Smooth muscle cell (in vitro differentiated cells): ENCODE measurements at regions not wholly inside any gene's neighbourhood (a gene's known extent, or its start where the extent isn't known, plus 50 kb on each side); places are given as distances from the start of the nearest gene placed in this dataset.

Experiments used
- DNase-seq: peaks from one replicate; lab custom pipeline; 2025; ENCODE audit not compliant: unreplicated experiment; lab: John Stamatoyannopoulos, UW
- H2AFZ ChIP-seq: fragments of 200-600 bp; sonication (generic); 2 replicates; pipeline ENCODE4 v1.6.0; 2016; ENCODE audit warnings: antibody characterized with exemption, low read depth, mild to moderate bottlenecking
- H3F3A ChIP-seq: fragments of 200-600 bp; sonication (generic); 2 replicates; pipeline ENCODE4 v1.6.0; 2017; ENCODE audit warnings: antibody characterized with exemption, low read depth
- H3K27ac ChIP-seq: fragments of 200-600 bp; sonication (generic); 2 replicates; pipeline ENCODE4 v1.5.1; 2016; ENCODE audit warnings: low read depth, mild to moderate bottlenecking
- H3K27me3 ChIP-seq: fragments of 200-600 bp; sonication (generic); 2 replicates; pipeline ENCODE4 v1.6.1; 2016; ENCODE audit warnings: low read depth, mild to moderate bottlenecking
- H3K36me3 ChIP-seq: fragments of 200-600 bp; sonication (generic); 2 replicates; pipeline ENCODE4 v1.5.1; 2016; ENCODE audit warnings: low read depth
- H3K4me1 ChIP-seq: fragments of 200-600 bp; sonication (generic); 2 replicates; pipeline ENCODE4 v1.5.1; 2016; ENCODE audit warnings: low read depth
- H3K4me2 ChIP-seq: fragments of 200-600 bp; sonication (generic); 2 replicates; pipeline ENCODE4 v1.6.0; 2016; ENCODE audit warnings: mild to moderate bottlenecking
- H3K4me3 ChIP-seq: fragments of 200-600 bp; sonication (generic); 2 replicates; pipeline ENCODE4 v1.5.1; 2016; ENCODE audit warnings: mild to moderate bottlenecking
- H3K79me2 ChIP-seq: fragments of 200-600 bp; sonication (generic); 2 replicates; pipeline ENCODE4 v1.6.0; 2016; ENCODE audit warnings: low read depth, mild to moderate bottlenecking
- H3K9ac ChIP-seq: fragments of 200-600 bp; sonication (generic); 2 replicates; pipeline ENCODE4 v1.6.0; 2016; ENCODE audit warnings: low read depth
- H3K9me3 ChIP-seq: fragments of 200-600 bp; sonication (generic); replicated peaks from 2 replicates; pipeline ENCODE4 v1.5.1; 2016; ENCODE audit warnings: low read depth
- H4K20me1 ChIP-seq: fragments of 200-600 bp; sonication (generic); 2 replicates; pipeline ENCODE4 v1.6.0; 2016; ENCODE audit warnings: low read depth
- CTCF ChIP-seq: fragments of 200-600 bp; sonication (generic); IDR thresholded peaks from 2 replicates; pipeline ENCODE4 v1.5.1; 2017; ENCODE audit warnings: borderline replicate concordance, mild to moderate bottlenecking, antibody characterized with exemption; ENCODE audit not compliant: insufficient read depth, poor library complexity, severe bottlenecking
- WGBS: methylation state at CpG from one replicate; pipeline ENCODE4 v1.1.7; 2016; ENCODE audit warnings: low lambda C conversion rate; 5-methylcytosine and 5-hydroxymethylcytosine counted together

DNA sequence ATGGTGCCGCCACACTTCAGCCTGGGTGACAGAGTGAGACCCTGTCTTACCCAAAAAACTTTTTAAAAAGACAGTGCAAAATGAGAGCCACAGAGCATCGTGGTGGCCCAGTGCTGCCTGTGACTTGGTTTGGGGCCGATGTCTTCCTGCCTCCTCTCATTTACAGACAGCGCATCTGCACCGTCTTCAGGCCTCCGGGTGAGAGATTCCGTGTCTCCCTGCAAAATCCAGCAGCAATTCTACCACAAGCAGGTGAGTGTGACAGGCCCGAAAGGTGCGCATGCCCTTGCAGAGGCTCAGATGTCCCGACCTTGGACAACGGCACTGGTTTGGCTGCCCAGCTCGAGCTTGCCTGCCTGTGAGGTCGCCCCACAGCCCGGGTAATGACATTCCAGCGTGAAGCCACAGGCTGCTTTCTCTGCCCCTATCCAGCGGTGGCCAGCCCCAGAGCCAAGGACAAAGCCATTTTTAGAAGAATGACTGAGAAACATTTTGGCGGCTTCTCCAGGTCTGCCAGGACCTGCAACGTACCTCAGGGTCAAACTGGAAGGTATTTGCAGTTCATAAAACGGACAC, 70.3 kb upstream of the RFLNA start:
- H3K36me3 ChIP-seq: no peaks in the 10 kb centered on the region
- H2AFZ ChIP-seq: no peak overlapping the region
- no peak for DNase-seq
- no peak overlapping the region for H3K9ac ChIP-seq
- no peaks in the 10 kb centered on the region for H3F3A ChIP-seq
- H3K27ac ChIP-seq: no peak overlapping the region
- H3K4me2 ChIP-seq: no peak overlapping the region
- H3K27me3 ChIP-seq: no peaks in the 10 kb centered on the region
- H3K79me2 ChIP-seq: no peaks in the 10 kb centered on the region
- 91% methylated on average over 19 of the region's 19 CpGs for WGBS
- no peaks in the 10 kb centered on the region for H3K4me1 ChIP-seq
- no peak for TF ChIP-seq CTCF
- H4K20me1 ChIP-seq: no peaks in the 10 kb centered on the region
- no peaks in the 10 kb centered on the region for H3K9me3 ChIP-seq
- H3K4me3 ChIP-seq: no peak overlapping the region

GRCh38 chr12:124225730-124226129, 69.2 kb upstream of the RFLNA start:
- Histone ChIP-seq H3F3A (no peaks in the 10 kb centered on the region), H2AFZ (no peak overlapping the region), H3K27me3 (no peaks in the 10 kb centered on the region), H3K36me3 (no peaks in the 10 kb centered on the region), H3K4me2 (no peak overlapping the region), H3K4me3 (no peak overlapping the region), H3K9ac (no peak overlapping the region), H4K20me1 (no peaks in the 10 kb centered on the region), H3K4me1 (no peaks in the 10 kb centered on the region), H3K27ac (no peak overlapping the region), H3K79me2 (no peaks in the 10 kb centered on the region), H3K9me3 (no peaks in the 10 kb centered on the region)
- no peak for TF ChIP-seq CTCF
- 96% methylated on average over 4 of the region's 4 CpGs for WGBS
- no peak for DNase-seq

- no peaks in the 10 kb centered on the region for H3K79me2 ChIP-seq
- no peak for TF ChIP-seq CTCF
- H3K4me3 ChIP-seq: no peak overlapping the region
- no peaks in the 10 kb centered on the region for H3K9me3 ChIP-seq
- no peaks in the 10 kb centered on the region for H3F3A ChIP-seq
- no peak for DNase-seq
- peaks cover 15% of the 10 kb centered on the region for H3K4me1 ChIP-seq
- H3K4me2 ChIP-seq: no peak overlapping the region
- no peaks in the 10 kb centered on the region for H4K20me1 ChIP-seq
- H2AFZ ChIP-seq: no peak overlapping the region
- H3K27me3 ChIP-seq: no peaks in the 10 kb centered on the region
- 86% methylated on average over 25 of the region's 25 CpGs for WGBS
- no peak overlapping the region for H3K27ac ChIP-seq
- H3K36me3 ChIP-seq: no peaks in the 10 kb centered on the region
- H3K9ac ChIP-seq: no peak overlapping the region
Observed at GRCh38 chr12:124227951-124228711, 66.8 kb upstream of the RFLNA start.

- Histone ChIP-seq H3K27ac (no peak overlapping the region), H3K36me3 (no peaks in the 10 kb centered on the region), H2AFZ (no peak overlapping the region), H3F3A (peaks cover 5% of the 10 kb centered on the region), H3K4me1 (peaks cover 25% of the 10 kb centered on the region), H4K20me1 (no peaks in the 10 kb centered on the region), H3K9ac (no peak overlapping the region), H3K27me3 (no peaks in the 10 kb centered on the region), H3K9me3 (no peaks in the 10 kb centered on the region), H3K4me3 (no peak overlapping the region), H3K79me2 (no peaks in the 10 kb centered on the region), H3K4me2 (no peak overlapping the region)
- TF ChIP-seq CTCF: no peak
- no peak for DNase-seq
Observed at GRCh38 chr12:124229520-124229919, 65.4 kb upstream of the RFLNA start.
